ENCODE measurements at regions not wholly inside any gene's neighbourhood (a gene's known extent, or its start where the extent isn't known, plus 50 kb on each side); places are given as distances from the start of the nearest gene placed in this dataset.

DNA sequence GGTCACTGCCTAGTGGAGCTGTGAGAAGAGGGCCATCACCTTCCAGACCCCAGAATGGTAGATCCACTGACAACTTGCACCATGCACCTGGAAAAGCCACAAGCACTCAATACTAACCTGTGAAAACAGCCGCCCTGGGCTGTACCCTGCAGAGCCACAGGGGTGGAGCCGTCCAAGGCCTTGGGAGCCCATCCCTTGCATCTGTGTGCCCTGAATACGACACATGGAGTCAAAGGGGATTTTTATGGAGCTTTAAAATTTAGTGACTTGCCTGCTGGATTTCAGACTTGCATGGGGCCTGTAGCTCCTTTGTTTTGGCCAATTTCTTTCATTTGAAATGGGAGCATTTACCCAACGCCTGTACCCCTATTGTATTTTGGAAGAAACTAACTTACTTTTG, 62.4 kb upstream of the HTR4 start:
- H3K9me3 ChIP-seq (ENCODE audit: low read depth): no peaks in the 10 kb centered on the region
- no peaks in the 10 kb centered on the region for H3K9me2 ChIP-seq (replicated peaks; ENCODE audit: insufficient read depth)
- no peaks in the 10 kb centered on the region for H3K27me3 ChIP-seq
- H3K4me3 ChIP-seq: no peak overlapping the region
- no peak overlapping the region for H2AFZ ChIP-seq
- no peaks in the 10 kb centered on the region for H3K79me2 ChIP-seq
- H3K27ac ChIP-seq: no peak overlapping the region
- DNase-seq (ENCODE audit: low spot score): no peak
- no peaks in the 10 kb centered on the region for H4K20me1 ChIP-seq (ENCODE audit: insufficient read depth, poor library complexity, severe bottlenecking)
- H3K36me3 ChIP-seq (replicated peaks; ENCODE audit: insufficient read depth, low read depth): no peaks in the 10 kb centered on the region
- H3K4me1 ChIP-seq (ENCODE audit: insufficient read depth): peaks cover 8% of the 10 kb centered on the region
- TF ChIP-seq, protein P1, sequence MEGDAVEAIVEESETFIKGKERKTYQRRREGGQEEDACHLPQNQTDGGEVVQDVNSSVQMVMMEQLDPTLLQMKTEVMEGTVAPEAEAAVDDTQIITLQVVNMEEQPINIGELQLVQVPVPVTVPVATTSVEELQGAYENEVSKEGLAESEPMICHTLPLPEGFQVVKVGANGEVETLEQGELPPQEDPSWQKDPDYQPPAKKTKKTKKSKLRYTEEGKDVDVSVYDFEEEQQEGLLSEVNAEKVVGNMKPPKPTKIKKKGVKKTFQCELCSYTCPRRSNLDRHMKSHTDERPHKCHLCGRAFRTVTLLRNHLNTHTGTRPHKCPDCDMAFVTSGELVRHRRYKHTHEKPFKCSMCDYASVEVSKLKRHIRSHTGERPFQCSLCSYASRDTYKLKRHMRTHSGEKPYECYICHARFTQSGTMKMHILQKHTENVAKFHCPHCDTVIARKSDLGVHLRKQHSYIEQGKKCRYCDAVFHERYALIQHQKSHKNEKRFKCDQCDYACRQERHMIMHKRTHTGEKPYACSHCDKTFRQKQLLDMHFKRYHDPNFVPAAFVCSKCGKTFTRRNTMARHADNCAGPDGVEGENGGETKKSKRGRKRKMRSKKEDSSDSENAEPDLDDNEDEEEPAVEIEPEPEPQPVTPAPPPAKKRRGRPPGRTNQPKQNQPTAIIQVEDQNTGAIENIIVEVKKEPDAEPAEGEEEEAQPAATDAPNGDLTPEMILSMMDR (IDR thresholded peaks at IDR 0.05; ENCODE audit: poor library complexity): no peak
- TF ChIP-seq EZH2phosphoT487 (IDR thresholded peaks at IDR 0.05; ENCODE audit: low read depth, severe bottlenecking, unreplicated experiment): no peak
- TF ChIP-seq EZH2 (IDR thresholded peaks at IDR 0.05; ENCODE audit: borderline replicate concordance): no peak
- 79% methylated on average over 4 of the region's 4 CpGs for WGBS (ENCODE audit: low lambda C conversion rate, missing lambda C conversion rate)
- H3K4me2 ChIP-seq: no peak overlapping the region

GRCh38 chr5:148717668-148718067, 63.3 kb upstream of the HTR4 start:
- Histone ChIP-seq H3K4me3 (no peak overlapping the region), H3K36me3 (replicated peaks; ENCODE audit: insufficient read depth, low read depth) (no peaks in the 10 kb centered on the region), H3K9me3 (ENCODE audit: low read depth) (no peaks in the 10 kb centered on the region), H3K27ac (no peak overlapping the region), H2AFZ (no peak overlapping the region), H3K9me2 (replicated peaks; ENCODE audit: insufficient read depth) (no peaks in the 10 kb centered on the region), H4K20me1 (ENCODE audit: insufficient read depth, poor library complexity, severe bottlenecking) (no peaks in the 10 kb centered on the region), H3K4me2 (no peak overlapping the region), H3K4me1 (ENCODE audit: insufficient read depth) (peaks cover 8% of the 10 kb centered on the region), H3K27me3 (no peaks in the 10 kb centered on the region), H3K79me2 (no peaks in the 10 kb centered on the region)
- TF ChIP-seq EZH2 (IDR thresholded peaks at IDR 0.05; ENCODE audit: borderline replicate concordance) (no peak), EZH2phosphoT487 (IDR thresholded peaks at IDR 0.05; ENCODE audit: low read depth, severe bottlenecking, unreplicated experiment) (no peak)
- TF ChIP-seq, protein P1 (IDR thresholded peaks at IDR 0.05; ENCODE audit: poor library complexity): no peak
- 92% methylated on average over 3 of the region's 3 CpGs for WGBS (ENCODE audit: low lambda C conversion rate, missing lambda C conversion rate)
- no peak for DNase-seq (ENCODE audit: low spot score)

- H3K9me3 ChIP-seq (ENCODE audit: low read depth): no peaks in the 10 kb centered on the region
- H2AFZ ChIP-seq: no peak overlapping the region
- H3K4me3 ChIP-seq: no peak overlapping the region
- peaks cover 8% of the 10 kb centered on the region for H3K4me1 ChIP-seq (ENCODE audit: insufficient read depth)
- H3K79me2 ChIP-seq: no peaks in the 10 kb centered on the region
- no peaks in the 10 kb centered on the region for H3K27me3 ChIP-seq
- WGBS (ENCODE audit: low lambda C conversion rate, missing lambda C conversion rate): 42% methylated on average over 3 of the region's 3 CpGs
- H3K9me2 ChIP-seq (replicated peaks; ENCODE audit: insufficient read depth): no peaks in the 10 kb centered on the region
- no peak for DNase-seq (ENCODE audit: low spot score)
- H3K36me3 ChIP-seq (replicated peaks; ENCODE audit: insufficient read depth, low read depth): no peaks in the 10 kb centered on the region
- no peak overlapping the region for H3K27ac ChIP-seq
- no peak overlapping the region for H3K4me2 ChIP-seq
- H4K20me1 ChIP-seq (ENCODE audit: insufficient read depth, poor library complexity, severe bottlenecking): no peaks in the 10 kb centered on the region
- TF ChIP-seq EZH2phosphoT487 (IDR thresholded peaks at IDR 0.05; ENCODE audit: low read depth, severe bottlenecking, unreplicated experiment) (no peak), EZH2 (IDR thresholded peaks at IDR 0.05; ENCODE audit: borderline replicate concordance) (no peak)
- TF ChIP-seq, protein P1 (IDR thresholded peaks at IDR 0.05; ENCODE audit: poor library complexity): no peak
These were observed 65.3 kb upstream of the HTR4 start for GRCh38 chr5:148719605-148720004.

- no peak overlapping the region for H3K4me3 ChIP-seq
- H3K4me1 ChIP-seq (ENCODE audit: insufficient read depth): peaks cover 8% of the 10 kb centered on the region
- H4K20me1 ChIP-seq (ENCODE audit: insufficient read depth, poor library complexity, severe bottlenecking): no peaks in the 10 kb centered on the region
- no peaks in the 10 kb centered on the region for H3K9me3 ChIP-seq (ENCODE audit: low read depth)
- DNase-seq (ENCODE audit: low spot score): no peak
- no peaks in the 10 kb centered on the region for H3K9me2 ChIP-seq (replicated peaks; ENCODE audit: insufficient read depth)
- H3K27me3 ChIP-seq: no peaks in the 10 kb centered on the region
- no peak overlapping the region for H3K27ac ChIP-seq
- no peaks in the 10 kb centered on the region for H3K36me3 ChIP-seq (replicated peaks; ENCODE audit: insufficient read depth, low read depth)
- no peaks in the 10 kb centered on the region for H3K79me2 ChIP-seq
- no peak overlapping the region for H3K4me2 ChIP-seq
- TF ChIP-seq EZH2 (IDR thresholded peaks at IDR 0.05; ENCODE audit: borderline replicate concordance) (no peak), EZH2phosphoT487 (IDR thresholded peaks at IDR 0.05; ENCODE audit: low read depth, severe bottlenecking, unreplicated experiment) (no peak)
- TF ChIP-seq, protein P1 (IDR thresholded peaks at IDR 0.05; ENCODE audit: poor library complexity): no peak
- no peak overlapping the region for H2AFZ ChIP-seq
These were observed 65.9 kb upstream of the HTR4 start for GRCh38 chr5:148720257-148720656.

All from hepatocyte (in vitro differentiated cells).